GM21381 (cell line): ENCODE measurements at regions not wholly inside any gene's neighbourhood (a gene's known extent, or its start where the extent isn't known, plus 50 kb on each side); places are given as distances from the start of the nearest gene placed in this dataset.

Experiments used
- ATAC-seq: cut with Tn5 transposase; IDR thresholded peaks from one replicate; pipeline ENCODE4 v1.9.1; 2021; ENCODE audit warnings: mild to moderate bottlenecking, moderate library complexity; ENCODE audit not compliant: unreplicated experiment

DNA sequence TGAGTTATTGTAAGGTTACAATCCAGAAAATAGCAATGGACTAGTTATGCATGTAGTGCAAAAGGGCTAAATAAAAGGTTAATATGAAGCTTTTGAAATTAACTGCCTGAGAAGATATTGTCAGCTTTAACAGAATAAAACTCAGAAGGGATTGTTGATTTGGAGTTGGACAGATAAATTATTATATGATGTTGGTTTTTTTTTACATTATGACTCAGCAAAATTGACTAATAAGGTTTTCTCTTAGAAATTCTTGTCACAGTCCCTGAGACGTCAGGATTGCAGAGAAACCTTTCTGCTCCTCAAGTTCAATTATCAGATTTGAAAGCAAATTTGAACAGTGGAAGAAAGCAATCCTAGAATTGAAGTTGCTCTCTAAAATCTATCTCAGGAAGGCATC is 946.9 kb downstream of the CBLN2 start:
- ATAC-seq, result no peak

DNA sequence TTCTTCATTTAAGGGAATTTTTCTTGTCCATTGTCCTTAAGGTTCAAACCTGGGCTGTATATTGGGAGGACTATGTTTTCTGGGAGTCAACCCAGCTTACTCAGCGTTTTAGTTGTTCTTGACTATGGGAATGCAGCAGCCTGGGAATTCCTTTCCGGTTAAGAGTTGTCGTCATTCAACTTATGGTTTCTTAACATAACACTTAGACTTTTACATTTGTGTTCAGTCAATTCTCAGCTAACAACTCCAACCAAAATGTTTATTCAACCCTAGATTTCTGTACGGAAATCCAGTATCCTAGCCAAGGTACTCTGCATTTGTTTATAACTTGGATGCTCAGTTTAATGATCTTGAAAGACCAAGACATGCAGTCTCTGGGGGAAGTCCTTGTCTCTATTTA is 960.9 kb downstream of the CBLN2 start:
- no peak for ATAC-seq

DNA sequence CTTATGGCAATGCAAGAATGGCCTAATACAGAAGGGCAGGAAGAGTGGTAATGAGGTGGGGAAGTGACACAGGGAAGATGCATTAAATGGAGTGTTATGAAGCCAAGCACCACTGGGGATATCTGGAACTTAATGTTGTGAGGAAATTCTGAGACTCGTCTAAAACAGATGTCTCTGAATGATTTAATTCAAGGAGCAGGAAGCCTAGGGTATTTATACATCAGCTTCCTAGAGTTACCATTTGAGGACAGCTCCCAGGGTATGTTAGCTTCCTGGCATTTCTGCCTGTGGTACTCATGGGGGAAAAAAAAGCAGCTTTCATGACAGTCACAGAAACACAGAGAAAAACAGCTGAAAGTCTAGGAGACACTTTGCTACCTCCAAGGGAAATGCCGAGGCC is 989.5 kb downstream of the CBLN2 start:
- ATAC-seq, result no peak

DNA sequence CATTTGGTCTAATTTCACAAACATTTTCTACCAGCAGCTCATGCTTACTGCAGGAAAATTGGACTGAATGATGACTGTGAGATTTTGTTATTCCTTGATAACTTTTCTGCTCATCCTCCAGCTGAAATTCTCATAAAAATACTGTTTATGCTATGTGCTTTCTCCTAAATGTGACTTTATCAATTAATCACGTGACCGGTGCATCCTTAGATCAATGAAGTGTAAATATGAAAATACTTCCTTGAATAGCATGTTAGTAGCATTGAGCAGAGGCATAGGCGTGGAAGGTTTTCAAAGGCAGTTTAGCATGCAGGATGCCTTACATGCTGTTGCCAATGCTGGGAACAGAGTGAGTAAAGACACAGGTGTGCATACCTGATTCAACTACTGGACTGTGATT is 1002.5 kb downstream of the CBLN2 start:
- no peak for ATAC-seq

DNA sequence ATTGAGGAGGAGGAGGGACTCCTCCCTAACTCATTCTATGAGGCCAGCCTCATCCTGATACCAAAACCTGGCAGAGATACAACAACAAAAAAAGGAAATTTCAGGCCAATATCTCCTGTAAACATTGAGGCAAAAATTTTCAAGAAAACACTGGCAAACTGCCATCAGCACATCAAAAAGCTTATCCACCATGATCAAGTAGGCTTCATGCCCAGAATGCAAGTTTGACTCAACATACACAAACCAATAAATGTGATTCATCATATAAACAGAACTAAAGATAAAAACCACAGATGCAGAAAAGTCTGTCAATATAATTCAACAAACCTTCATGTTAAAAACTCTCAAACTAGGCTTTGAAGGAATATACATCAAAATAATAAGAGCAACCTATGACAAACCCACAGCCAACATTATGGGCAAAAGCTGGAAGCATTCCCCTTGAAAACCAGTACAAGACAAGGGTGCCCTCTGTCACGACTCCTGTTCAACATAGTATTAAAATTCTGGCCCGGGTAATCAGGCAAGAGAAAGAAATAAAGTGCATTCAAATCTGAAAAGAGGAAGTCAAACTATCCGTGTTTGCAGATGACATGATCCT is 1014.3 kb downstream of the CBLN2 start:
- ATAC-seq, result no peak

DNA sequence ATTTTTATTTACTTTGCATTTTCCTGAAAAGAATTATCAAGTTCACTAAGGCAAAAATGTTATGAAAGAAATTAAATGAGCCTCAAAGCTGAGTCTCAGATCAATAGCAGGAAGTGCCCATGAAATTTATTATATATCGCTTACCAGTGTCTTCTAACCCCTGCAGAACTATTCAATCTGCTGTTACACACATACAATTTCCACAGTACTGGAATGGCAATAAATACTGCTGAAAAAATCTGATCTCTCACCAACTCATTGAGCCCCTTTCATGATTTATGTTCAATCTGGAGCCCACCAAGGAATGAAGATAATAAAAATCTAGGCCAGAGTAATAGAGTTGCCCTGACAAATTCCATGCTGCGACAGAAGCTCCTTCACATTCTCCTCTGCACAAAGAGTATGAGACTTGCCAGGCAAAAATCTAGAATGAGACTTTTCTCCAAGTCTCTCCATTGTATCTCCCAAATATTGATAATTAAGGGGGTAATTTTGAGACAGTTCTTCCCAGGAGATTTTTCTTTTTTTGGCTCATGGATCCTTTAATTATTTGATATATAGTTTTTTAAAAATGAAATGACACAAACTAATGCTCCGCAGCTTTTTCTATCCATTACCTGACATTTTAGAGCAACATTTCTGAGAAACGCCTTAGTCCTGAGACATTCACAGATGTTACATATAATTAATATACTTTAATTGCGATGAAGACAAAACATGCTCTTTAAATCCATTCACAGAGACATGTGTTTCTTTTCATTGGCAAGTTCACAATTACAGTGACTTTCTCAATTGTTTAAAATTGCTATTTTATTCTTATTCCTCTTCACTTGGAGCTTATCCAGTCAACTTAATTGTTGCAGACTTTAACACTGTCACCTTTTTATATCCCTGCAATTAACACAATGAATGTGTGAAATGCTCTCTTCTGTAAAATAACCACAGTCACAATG is 1020.4 kb downstream of the CBLN2 start:
- ATAC-seq, result no peak

DNA sequence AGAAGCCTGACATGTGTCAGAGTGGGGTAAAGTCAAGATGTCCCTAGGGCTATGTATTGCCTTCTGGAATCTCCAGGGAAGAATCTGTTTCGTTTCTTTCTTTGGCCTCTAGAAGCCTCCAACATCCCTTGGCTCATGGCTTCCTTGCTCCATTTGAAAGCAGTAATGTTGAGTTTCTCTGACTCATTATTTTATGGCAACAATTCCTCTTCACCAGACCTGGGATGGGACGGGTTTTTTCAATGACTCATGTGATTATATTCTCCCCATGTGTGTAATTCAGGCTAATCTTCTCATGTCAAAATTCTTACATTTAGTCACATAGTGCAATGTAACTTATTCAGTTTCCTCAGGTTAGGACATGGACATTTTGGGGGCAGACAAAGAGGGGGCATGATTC is 1038.6 kb downstream of the CBLN2 start:
- no peak for ATAC-seq

DNA sequence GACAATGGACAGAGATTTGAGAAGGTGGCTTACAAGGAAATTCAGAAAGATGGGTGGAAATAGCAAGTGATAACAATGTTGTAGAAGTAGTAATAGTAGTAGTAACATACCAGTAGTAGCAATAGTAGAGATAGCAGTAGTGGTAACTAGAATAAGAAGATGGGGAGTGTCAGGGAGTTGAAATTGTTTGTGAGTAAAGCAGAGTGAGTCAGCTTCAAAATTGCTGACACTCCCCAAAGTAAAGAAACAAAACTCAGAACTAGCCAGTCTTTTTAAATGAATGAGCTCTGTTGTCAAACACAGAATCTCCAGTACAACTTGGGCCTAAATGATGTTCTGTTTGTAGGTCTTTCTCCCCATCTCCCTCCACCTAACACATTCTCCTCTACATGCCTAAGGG is 1040.9 kb downstream of the CBLN2 start:
- ATAC-seq, result no peak

DNA sequence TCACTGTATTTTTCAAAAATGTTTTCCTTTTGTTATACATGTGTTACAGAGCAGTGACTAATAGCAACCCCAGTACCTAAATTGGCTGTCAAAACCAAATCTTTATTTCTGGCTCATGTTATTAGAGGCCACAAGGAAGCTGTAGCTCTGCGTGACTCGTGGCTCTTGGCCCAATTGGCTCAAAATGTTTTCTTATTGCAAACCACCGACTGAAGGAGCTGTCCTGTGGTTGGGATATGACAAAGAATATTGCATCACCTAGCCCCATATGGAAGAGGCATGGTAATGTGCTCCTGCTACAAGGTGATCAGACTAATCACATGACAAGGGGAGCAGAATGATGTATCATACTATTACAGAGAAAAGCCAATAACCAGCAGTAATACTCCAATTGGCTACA is 1058.5 kb downstream of the CBLN2 start:
- no peak for ATAC-seq

DNA sequence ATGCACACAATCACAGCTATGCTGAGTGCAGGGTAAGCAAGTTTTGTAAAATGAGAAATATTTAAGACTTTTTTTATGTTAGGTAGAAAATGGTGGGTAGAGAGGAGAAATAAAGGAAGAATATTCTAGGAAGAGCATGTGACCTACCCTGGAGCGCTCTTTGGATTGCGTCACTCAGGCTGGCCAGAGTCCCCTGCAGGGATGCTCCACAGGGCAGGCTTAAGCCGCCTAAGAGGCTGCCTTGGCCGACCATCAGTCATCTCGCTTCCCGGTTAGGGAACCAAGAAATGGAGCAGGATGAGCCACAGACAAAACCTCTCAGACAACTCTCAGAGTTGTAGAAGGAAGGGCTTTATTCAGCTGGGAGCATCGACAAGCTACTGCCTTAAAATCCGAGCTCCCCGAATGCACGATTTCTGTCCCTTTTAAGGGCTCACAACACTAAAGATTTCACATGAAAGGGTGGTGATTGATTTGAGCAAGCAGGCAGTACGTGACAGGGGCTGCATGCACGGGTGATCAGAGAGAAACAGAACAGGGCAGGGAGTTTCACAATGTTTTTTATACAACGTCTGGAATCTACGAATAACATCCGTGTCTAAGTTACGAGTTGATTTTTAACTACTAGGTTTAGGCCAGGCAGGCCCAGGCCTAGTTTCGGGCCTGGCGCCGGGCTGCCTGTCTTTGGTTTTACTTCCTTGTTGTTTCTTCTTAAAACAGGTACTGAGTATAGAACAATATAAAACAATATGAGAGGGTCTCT is 1072.0 kb downstream of the CBLN2 start:
- ATAC-seq, result no peak

DNA sequence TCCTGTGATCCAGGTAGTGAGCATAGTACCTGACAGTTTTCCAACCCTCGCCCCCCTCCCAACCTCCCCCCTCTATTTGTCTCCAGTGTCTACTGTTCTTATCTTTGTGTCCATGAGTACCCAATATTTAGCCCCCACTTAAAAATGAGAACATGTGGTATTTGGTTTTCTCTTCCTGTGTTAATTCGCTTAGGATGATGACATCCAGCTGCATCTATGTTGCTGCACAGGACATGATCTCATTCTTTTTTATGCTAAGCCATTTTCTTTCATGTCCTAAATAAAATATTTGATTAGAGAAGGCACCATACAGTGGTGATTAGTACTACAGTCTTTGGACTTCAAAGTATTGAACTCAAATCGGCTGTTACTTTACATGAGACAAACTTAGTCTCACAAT is 1087.9 kb downstream of the CBLN2 start:
- ATAC-seq, result no peak

DNA sequence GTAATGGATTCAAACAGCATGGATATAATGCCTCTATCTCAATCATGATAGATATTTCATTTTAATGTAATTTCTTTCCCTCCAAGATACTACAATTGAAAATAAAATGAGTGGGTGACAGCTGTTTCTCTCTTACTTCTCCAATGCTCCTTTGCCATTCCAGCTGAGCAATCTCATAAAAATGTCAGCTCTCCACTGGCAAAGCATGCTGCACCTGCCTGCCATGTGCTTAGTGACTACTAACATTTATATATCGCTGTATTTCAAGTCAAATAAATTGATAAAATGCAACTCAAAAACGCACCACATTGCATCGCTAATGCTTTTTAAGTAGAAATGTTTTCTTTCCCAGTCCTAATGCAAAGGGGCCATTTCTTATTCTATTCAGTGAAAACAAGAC is 1093.9 kb downstream of the CBLN2 start:
- no peak for ATAC-seq

DNA sequence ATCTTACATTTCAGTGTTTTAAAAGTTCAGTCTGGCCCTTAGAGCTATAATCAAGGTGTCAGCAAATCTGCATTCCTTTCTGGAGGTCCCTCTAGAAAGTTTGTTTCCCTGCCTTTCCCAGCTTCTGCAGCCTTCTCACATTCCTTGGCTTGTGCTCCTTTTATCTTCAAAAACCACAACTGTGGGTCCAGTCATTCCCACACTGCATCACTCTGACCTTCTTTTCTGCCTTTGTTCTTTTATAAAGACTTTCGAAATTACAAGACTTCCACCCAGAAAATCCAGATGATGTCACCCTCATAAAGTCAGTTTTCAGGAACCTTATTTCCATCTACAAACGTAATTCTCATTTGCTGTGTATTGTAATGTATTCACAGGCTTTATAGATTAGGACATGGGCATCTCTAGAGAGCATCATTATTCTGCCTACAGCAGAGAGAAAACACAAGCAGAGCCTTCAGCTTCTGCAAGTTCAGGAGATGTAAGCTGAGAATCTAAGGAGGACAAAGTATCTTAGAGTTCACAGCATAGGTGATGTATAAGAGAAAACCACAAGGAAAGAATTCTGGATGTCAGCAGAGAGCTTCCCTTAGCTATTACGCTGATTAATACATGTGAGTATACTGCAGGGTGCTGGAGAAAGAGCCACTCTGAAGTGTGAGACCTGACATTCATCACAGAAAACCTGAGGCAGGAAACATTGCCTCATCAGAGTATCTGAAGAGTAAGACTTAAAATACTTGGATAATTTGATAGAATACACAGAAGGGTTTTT is 1100.2 kb downstream of the CBLN2 start:
- no peak for ATAC-seq

DNA sequence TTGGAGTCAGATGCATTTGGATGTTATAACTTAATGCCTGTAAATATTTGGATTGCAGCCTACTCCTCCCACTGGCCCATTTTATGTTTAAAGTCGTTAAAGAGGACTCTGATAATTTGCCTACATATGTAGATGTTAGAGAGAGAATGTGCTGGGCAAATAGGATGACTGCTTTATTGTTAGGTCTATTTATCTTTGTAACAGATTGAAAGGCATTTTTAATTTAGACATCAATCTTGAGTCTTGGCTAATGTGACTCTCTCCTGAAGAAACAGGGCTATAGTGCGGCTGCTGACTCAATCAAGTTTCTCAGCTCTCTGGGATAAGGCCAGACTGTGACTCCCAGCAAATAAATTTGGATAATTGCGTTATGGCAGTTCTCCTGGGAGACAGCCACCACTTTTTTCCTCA is 1101.4 kb downstream of the CBLN2 start:
- ATAC-seq, result no peak

DNA sequence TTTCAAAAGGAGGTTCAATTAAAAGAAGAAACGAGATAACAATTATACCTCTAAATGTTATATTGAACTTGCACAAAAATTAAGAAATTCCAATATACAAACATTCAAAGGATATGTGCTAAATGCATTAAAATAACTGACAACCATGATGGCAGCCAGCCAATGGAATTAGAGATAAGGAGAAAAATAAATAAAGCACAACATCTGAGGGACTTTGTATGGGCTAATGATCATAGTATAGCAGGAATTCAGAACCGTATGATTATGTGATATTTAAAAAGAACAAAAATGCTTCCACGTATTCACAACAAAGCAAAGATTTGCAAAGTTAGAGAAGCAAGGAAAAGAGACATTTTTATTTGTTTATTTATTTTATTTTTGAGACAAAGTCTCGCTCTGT is 1103.0 kb downstream of the CBLN2 start:
- no peak for ATAC-seq

DNA sequence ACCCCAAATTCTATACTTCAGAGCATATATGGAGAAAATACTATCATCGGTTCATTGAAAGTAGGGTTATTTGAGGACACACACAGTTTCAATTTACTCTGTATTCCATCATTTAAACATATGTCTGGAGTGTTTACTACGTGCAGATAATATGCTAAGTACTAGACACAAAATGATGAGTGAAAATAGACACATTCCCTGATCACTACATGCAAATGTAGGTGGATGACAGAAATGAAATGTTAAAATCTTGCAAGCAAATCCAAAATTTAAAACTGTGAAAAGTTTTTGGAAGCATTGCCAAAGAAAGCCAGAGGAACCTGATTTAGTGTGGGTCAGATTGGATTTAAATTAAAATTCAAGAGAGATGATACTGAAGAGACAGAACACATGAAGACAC is 1106.6 kb downstream of the CBLN2 start:
- no peak for ATAC-seq

DNA sequence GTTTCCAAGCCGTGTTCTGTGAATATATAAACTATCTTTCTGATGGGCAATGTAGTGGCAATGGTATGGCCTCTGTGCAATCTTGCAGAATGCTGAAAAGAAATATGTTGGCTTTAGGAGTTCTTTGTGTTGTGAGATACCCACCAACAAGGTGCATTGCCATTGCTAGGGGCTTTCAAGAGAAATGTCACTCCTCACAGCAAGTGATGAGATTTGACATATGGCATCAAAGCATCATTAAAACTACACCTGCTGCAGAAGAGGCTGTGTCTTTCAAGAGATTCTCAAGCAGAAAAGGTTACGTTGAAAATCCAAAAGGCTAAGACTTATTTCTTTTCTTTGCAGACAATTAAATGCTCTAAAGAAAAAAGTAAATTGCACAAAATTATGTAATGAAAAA is 1110.8 kb downstream of the CBLN2 start:
- no peak for ATAC-seq

DNA sequence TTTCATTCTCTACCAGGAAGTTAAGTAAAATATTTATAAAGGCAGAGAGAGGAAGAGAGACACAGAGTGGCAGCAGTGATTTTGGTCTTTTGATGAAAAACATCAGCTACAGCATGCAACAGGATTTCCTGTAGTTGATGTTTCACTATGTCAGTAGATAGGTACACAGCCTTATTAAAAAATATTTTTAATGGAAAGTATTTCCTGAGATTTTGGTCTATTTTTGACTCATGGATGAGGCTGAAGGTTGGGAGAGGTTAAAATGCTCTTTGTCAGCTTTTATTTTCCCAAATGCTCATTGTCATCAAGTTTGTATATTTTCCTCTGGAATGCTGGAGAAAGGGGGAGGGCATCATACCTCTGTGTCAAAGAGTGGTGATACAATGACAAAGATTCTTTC is 1112.5 kb downstream of the CBLN2 start:
- no peak for ATAC-seq

DNA sequence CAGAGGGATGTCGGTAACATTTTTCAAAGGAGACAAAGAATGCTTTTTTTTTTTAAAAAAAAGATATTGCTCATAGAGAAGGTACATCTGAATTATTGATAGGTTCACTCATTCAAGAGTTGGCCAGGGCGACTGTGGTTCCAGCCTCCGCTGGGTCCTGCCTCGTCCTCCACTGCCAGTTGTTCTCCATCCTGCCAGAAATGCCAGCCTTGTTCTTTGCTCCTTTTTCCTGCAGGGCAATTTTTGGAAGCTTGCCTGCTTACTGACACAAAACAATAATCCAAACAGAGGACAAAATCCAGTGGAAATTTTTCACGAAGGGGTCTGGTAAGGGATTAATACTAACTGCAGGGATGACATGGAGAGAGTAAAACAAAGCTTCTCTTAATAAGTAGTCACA is 1113.0 kb downstream of the CBLN2 start:
- no peak for ATAC-seq

DNA sequence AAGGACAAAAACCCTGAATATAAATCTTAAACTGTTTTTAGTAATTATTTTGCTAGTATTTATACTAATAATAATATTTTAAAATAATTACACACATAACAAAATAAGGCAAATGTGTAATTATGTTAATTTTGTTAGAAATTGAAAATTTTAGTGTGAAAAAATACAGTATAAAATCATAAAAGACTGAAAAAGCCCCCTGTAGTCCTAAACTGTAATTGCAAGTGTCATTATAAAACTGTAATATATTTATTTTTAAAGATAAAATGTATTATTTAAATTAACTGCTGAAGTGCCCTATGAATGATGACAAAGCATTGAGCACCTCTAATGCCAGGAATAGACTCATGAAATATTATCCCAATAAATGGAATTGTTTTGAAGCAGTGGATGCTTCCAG is 1117.7 kb downstream of the CBLN2 start:
- ATAC-seq, result no peak

DNA sequence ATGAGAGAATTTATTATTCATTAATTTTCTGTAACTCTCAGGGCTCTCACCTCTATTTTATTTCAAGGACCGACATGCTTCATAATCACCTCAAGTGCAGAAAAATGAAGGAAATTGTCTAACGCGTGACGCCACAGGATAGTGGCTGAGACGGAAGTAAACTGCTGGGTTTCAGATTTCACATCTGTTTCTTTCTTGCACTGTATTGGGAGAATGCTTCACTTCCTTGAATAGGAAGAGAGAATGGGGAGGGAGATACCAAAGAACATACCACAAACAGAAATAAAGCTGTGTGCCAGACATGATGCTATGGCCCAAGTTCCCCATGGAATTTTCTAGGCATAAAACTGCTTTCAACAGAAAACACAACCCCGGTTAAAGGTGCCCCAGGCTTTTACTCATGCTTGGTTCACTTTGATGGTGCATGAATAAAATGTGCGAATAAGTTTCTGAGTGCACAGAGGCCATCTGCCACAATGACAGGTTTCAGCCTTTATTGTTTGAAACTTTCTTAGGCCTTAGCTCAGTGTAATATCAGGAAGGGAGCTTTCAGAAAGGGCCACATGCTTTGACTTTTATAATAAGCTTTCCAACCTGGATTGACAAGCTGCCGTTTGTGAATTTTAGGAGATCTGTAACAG is 1116.4 kb downstream of the SOCS6 start:
- no peak for ATAC-seq
